Activated CD4-positive, alpha-beta T cell treated with anti-CD3 and anti-CD28 coated beads, Interleukin-10, Interleukin-2, amounts not matched to agents 100 ng/mL and 50 ng/mL, durations not matched to agents 16 hours and 8 hours (primary cell): ENCODE measurements at regions not wholly inside any gene's neighbourhood (a gene's known extent, or its start where the extent isn't known, plus 50 kb on each side); places are given as distances from the start of the nearest gene placed in this dataset.

ENCODE experiments used
- DNase-seq: peaks from one replicate; pipeline ENCODE4 v3.0.0-alpha.2; 2020

DNA sequence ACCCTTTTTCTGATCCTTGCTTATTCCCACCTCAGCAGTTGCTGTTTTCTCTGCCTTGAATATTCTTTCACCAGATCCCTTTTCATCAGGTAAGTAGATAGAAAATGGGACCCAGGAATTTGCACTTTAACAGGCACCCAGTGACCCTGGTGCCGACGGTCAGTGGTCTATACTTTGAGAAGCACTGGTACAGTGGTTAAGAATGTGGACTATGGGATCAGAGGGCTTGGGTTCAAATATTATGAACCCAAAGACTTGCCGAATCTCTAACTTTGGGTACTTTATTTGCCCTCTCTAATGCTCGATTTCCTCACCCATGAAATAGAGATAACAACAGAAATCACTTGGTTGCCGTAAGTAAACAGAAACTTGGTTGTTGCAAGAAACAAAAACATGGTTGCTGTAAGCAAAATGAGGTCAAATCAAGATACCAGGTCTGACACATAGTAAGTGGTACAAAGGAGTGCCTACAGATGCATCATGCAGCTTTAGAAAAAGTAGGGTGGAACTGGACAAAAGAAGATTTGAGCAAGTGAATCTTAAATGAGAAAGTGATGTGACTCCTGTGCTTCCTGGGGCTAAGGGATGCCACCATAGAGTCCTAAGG, 69.5 kb upstream of the GLS start:
- no peak for DNase-seq

DNA sequence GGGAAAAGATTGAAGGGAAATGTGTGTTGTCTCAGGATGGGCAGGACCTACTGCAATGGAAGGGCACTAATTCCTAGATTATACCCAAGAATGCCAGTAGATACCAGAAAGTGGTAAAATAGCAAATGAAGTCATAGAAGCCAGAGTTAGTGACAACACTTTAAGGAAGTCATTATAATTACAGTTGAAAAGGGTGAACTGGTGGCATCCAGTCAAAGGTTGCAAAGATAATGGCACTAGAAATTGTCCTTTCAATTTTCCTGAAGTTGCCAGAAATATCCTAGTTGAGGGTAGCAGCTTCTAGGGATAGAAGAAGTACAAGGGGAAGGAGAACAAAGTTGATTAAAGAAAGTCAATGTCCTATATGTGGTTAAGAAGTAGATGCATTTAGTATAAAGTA, 68.8 kb upstream of the GLS start:
- DNase-seq, result no peak

DNA sequence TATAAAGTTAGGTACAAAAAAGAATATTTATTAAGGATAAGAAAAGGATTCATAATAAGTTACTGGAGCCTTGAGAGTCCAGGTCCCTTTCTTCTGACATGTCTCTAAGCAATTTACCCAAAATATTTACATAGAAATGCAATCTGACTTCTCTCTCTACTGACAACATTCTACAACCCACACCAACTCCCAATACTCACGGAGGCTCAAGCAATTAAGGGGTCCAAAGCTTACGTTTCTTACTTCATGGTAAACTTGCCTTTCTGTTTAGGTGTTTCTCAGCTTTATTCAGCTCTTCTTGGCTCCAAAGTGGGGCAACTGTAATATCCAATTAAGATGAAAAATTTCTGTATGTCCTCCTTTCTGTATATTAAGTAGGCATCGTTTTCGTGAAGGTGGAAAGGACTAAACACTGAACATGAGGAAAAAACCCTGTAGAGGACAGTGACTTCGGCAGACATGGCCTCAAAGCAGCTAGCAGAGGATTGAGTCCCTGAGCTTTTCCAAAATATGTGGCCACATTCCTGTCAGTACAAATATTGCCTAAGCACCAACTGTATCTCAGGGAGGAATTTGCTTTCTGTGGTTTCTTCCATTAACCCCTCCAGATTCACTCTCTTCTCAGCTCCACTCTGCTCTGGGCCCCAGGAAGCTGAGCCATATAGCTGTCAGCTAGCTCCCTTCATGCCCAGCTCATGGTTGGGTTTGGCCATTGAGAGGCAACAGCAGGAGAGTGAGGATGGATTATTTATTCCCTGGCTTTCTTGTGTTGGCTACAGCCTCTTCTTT, 67.9 kb upstream of the GLS start:
- DNase-seq, result no peak

DNA sequence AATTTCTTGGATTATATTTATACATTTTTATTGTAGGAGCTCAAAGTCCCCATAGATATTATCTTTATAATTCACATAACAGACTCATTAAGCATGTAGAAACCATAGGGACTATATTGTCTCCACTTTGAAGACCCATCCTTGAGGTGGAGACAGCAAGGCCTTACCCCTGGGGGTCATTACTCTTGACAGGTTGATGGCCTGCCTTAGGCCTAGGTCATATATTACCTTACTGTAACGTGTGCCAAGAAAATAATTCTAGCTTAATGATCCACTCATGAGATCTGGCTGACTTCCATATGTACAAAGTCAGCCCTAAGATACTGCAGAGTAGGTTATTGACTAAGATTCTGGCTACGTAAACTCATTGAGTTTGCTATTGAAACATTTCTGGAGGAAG, 65.4 kb upstream of the GLS start:
- no peak for DNase-seq

DNA sequence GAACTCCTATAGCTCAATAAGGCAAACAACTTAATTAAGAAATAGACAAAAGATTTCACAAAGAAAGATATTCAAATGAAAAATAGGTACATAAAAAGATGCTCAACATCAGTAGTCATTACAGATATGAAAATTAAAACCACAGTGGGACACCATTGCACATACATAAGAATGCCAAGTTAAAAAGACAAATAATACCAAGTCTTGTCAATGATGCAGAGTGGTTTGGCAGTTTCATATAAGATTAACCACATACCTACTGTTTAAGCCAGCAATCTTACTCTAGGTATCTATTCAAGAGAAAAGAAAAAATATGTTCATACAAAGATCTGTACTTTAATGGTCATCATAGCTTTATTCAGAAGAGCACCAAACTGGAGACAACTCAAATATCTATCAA, 63.5 kb upstream of the GLS start:
- DNase-seq, result no peak

DNA sequence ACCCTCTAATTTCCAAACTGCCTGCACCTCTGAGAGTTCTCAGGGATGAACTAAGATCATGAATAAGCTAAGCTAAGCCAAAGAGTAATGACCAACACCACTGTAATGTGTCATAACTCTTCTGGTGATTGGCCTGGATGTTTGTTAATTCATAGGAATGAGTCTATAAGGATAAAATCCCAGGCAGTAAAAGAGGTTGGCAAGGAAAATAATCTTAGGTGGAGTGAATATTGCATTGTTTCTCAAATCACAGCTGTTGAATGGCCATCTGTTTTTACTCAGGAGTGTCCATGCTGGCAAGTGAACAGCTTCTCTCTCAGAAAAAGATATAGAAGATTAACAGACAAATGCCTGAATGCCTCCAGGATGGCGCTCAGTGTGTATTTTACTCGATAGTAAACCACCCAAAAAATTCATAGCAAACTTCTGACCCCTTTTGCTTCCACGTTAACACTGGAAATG, 60.8 kb upstream of the GLS start:
- no peak for DNase-seq

DNA sequence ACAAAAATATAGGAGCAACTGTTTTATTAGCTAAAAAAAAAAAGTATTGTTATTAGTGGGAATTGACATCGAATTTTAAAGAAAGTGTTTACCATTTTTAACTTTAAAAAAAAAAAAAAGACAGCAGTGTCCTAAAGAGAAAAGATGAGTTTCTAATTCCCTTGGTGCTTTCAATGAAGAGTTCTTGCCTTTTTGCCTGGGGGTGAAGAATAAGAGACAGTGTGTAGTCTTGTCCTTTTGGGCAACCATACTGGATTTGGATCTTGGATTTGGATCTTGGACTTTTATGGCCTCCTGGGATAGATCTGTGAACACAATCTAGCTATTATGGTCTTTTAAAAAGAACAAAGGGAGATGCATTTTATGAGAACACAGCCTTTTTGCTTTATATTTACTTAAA, 60.2 kb upstream of the GLS start:
- no peak for DNase-seq

DNA sequence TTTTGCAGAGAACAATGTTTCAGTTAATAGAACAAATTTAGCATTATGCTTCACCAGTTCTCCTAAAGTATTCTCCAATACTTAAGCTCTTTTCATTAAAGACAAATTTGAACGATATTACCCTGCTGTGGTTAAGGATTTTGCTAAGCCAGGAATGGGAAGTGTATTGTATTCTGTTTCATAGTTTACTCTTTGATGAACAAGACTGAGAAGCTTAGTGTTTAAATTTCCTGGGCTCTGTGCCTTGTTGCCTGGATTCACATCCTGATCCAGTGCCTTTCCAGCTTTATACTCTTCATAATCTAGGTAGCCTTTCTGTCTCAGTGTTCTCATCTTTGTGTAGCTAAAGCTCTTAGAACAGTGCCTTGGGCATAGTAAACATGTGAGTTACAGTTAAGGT, 58.6 kb upstream of the GLS start:
- DNase-seq, result no peak

DNA sequence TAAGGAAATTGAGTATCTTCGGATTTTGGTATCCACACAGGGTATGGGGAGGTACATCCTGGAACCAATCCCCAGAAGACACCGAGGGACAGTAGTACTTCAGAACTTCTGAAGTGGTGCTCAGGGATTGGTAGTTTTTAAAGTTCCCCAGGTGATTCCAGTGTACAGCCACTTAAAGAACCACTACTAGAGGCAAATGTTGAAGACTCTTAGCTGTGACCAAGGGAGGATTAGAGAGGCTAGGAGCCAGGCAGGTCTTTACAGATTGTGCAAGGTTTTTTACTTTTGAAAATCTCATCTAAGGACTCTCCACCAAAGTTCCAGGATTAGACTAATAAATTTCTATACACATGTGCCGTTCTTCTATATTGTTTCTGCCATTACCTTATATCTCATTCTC, 52.9 kb upstream of the GLS start:
- no peak for DNase-seq

DNA sequence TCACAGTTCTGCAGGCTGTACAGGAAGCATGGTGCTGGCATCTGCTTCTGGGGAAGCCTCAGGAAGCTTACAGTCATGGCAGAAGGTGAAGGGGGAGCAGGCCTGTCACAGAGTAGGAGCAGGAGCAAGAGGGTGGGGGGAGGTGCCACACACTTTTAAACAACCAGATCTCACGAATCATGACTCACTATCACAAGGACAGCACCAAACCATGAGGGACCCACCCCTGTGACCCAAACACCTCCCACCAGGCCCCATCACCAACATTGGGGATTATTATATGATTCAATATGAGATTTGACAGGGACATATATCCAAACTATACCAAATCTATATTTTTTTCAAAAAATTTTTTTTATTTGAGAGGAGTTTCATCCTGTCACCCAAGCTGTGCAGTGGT, 51.0 kb upstream of the GLS start:
- no peak for DNase-seq
